ENCODE measurements at regions not wholly inside any gene's neighbourhood (a gene's known extent, or its start where the extent isn't known, plus 50 kb on each side); places are given as distances from the start of the nearest gene placed in this dataset.

DNA sequence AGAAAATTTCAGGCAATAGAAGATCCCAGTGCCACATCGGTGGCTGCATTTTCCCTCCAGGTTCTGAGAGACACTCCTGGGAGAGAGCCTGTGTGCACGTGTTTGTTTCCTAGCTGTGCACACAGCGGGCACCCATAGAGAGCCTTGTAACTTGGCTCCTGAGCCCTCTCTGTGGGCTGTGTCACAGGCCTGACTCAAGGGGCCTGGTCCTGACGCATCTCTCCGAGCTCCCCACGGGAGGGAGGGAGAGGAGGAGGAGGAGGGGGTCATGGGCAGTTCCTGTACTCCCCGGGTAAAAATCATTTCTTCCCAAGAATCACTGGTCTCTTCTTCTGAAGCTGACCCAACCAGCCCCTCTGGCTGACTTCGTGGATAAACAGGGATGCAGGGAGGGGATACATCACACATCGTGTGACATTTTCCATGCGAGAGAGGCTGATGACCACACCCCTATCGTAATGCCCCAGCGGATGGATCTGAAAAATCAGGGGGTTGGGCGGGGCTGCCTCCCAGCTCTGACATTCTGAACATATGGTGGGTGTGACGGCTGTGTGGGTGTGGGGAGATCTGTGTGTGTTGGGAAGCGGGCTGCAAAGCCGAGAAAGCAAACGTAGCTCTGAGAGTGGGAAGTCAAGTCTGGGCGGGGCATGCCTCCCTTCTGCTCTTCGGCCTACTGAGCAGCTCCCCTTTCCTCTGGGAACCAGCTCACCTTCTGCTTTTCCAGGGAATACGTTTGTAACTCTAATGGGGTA lies 308.3 kb upstream of the HS6ST1 start:
- Histone ChIP-seq H3K27me3 (ENCODE audit: insufficient read depth, low read depth) (peaks cover 19% of the 10 kb centered on the region; the same call in 1 of the 2 replicates), H3K36me3 (ENCODE audit: low read depth) (no peaks in the 10 kb centered on the region), H3K9me2 (ENCODE audit: insufficient read depth) (no peaks in the 10 kb centered on the region), H3K27ac (no peak overlapping the region), H2AFZ (no peak overlapping the region), H3F3A (ENCODE audit: insufficient read depth, low read depth) (no peaks in the 10 kb centered on the region; the same call in 1 of the 2 replicates), H3K4me3 (no peak overlapping the region), H3K4me1 (replicated peaks; ENCODE audit: insufficient read depth) (peaks cover 13% of the 10 kb centered on the region), H3K4me2 (no peak overlapping the region), H3K79me2 (ENCODE audit: low read depth) (no peaks in the 10 kb centered on the region), H3K9me3 (ENCODE audit: insufficient read depth, low read depth) (no peaks in the 10 kb centered on the region), H4K20me1 (ENCODE audit: insufficient read depth) (no peaks in the 10 kb centered on the region)
- POLR2A ChIA-PET (ENCODE audit: unreplicated experiment), result interaction anchor here (0.6 kb wide), 1 partner anchor 121 kb away, joined by 3 read pairs; no protein-coding TSS in a partner anchor
- CTCF ChIA-PET, result no interaction called here
- BruUV-seq (replicated peaks), result no TSS peak
- DNase-seq, result no peak
- no peak for TF ChIP-seq EZH2 (IDR thresholded peaks at IDR 0.05; ENCODE audit: low read depth)
- intact Hi-C loops (cut with micrococcal nuclease; ENCODE audit: unreplicated experiment), result no loop called here

DNA sequence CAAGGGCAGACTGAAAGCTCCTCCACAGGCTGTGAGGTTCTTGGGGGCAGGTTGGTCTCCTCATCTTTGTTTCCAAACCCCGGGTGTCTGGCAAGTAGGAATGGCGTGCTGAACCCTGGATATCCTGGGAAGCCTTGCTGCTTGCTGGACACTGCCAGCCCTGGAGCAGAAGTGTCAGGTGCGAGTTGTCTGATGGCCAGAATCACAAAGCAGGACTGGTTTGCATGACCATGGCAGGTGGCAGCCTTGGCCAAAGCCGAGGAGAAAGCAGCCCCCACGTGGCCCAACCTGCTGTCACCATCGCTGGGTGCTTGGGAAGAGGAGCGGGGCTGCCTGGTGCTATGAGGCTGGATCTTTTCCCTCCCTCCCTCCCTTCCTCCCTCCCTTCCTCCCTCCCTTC lies 309.5 kb upstream of the HS6ST1 start:
- ChIA-PET POLR2A (ENCODE audit: unreplicated experiment) (no interaction called here), CTCF (no interaction called here)
- Histone ChIP-seq H3K4me2 (no peak overlapping the region), H3K27ac (no peak overlapping the region), H3K4me1 (replicated peaks; ENCODE audit: insufficient read depth) (peaks cover 13% of the 10 kb centered on the region), H3K27me3 (ENCODE audit: insufficient read depth, low read depth) (peaks cover 19% of the 10 kb centered on the region; the same call in 1 of the 2 replicates), H3K79me2 (ENCODE audit: low read depth) (no peaks in the 10 kb centered on the region), H2AFZ (no peak overlapping the region), H3K36me3 (ENCODE audit: low read depth) (no peaks in the 10 kb centered on the region), H3K9me2 (ENCODE audit: insufficient read depth) (no peaks in the 10 kb centered on the region), H3K9me3 (ENCODE audit: insufficient read depth, low read depth) (no peaks in the 10 kb centered on the region), H4K20me1 (ENCODE audit: insufficient read depth) (no peaks in the 10 kb centered on the region), H3F3A (ENCODE audit: insufficient read depth, low read depth) (no peaks in the 10 kb centered on the region; the same call in 1 of the 2 replicates), H3K4me3 (no peak overlapping the region)
- intact Hi-C loops (cut with micrococcal nuclease; ENCODE audit: unreplicated experiment), result no loop called here
- no peak for DNase-seq
- TF ChIP-seq EZH2 (IDR thresholded peaks at IDR 0.05; ENCODE audit: low read depth), result no peak
- TF ChIP-seq, protein P1, sequence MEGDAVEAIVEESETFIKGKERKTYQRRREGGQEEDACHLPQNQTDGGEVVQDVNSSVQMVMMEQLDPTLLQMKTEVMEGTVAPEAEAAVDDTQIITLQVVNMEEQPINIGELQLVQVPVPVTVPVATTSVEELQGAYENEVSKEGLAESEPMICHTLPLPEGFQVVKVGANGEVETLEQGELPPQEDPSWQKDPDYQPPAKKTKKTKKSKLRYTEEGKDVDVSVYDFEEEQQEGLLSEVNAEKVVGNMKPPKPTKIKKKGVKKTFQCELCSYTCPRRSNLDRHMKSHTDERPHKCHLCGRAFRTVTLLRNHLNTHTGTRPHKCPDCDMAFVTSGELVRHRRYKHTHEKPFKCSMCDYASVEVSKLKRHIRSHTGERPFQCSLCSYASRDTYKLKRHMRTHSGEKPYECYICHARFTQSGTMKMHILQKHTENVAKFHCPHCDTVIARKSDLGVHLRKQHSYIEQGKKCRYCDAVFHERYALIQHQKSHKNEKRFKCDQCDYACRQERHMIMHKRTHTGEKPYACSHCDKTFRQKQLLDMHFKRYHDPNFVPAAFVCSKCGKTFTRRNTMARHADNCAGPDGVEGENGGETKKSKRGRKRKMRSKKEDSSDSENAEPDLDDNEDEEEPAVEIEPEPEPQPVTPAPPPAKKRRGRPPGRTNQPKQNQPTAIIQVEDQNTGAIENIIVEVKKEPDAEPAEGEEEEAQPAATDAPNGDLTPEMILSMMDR (conservative IDR thresholded peaks at IDR 0.05), result no peak
- BruUV-seq (replicated peaks), result no TSS peak

DNA sequence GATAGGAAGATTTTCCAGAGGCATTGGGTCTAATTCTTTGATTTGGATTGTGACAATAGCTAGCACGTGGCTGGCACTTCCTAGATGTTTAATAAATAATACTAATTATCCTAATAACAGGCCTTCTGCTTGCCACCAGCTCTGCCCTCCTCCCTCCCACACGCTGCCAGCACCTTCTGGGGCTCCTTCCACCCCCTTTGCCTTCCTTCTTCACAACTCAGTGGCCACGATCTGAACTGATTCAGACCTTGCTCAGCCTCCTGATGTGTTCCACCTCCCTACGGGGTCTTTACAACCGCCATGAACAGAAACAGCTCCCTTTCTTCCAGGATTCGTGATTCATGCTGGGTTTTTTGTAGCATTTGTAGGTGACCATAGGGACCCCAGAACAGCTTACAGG lies 310.3 kb upstream of the HS6ST1 start:
- Histone ChIP-seq H3K79me2 (ENCODE audit: low read depth) (no peaks in the 10 kb centered on the region), H3K9me3 (ENCODE audit: insufficient read depth, low read depth) (no peaks in the 10 kb centered on the region), H3K4me3 (no peak overlapping the region), H3K4me1 (replicated peaks; ENCODE audit: insufficient read depth) (peaks cover 6% of the 10 kb centered on the region), H2AFZ (no peak overlapping the region), H3K4me2 (no peak overlapping the region), H3K27ac (no peak overlapping the region), H3K36me3 (ENCODE audit: low read depth) (no peaks in the 10 kb centered on the region), H4K20me1 (ENCODE audit: insufficient read depth) (no peaks in the 10 kb centered on the region), H3K27me3 (ENCODE audit: insufficient read depth, low read depth) (peaks cover 19% of the 10 kb centered on the region; the same call in 1 of the 2 replicates), H3K9me2 (ENCODE audit: insufficient read depth) (no peaks in the 10 kb centered on the region), H3F3A (ENCODE audit: insufficient read depth, low read depth) (no peaks in the 10 kb centered on the region)
- DNase-seq, result no peak
- CTCF ChIA-PET, result no interaction called here
- no TSS peak for BruUV-seq (replicated peaks)
- POLR2A ChIA-PET (ENCODE audit: unreplicated experiment), result no interaction called here
- intact Hi-C loops (cut with micrococcal nuclease; ENCODE audit: unreplicated experiment), result no loop called here
- TF ChIP-seq EZH2 (IDR thresholded peaks at IDR 0.05; ENCODE audit: low read depth), result no peak
- TF ChIP-seq, protein P1 (conservative IDR thresholded peaks at IDR 0.05), result no peak
